M059J (cell line): ENCODE measurements at regions not wholly inside any gene's neighbourhood (a gene's known extent, or its start where the extent isn't known, plus 50 kb on each side); places are given as distances from the start of the nearest gene placed in this dataset.
A peak's percentile ranks its signal among the peaks of the same experiment; 100 is the strongest.
"Not testable (repeated sequence)": the region's sequence is repeated elsewhere in the genome, so short reads cannot be mapped to it uniquely, and the experiment has no call there.

ENCODE experiments used
- DNase-seq: peaks from one replicate; pipeline ENCODE4 v3.0.0-alpha.2; 2012; ENCODE audit warnings: low read depth

GRCh38 chr15:79539401-79539800 lies 107.3 kb downstream of the MINAR1 start:
- peak; percentile 18 for DNase-seq

GRCh38 chr15:79540551-79540950 lies 108.4 kb downstream of the MINAR1 start:
- no peak for DNase-seq

GRCh38 chr15:79541196-79541595 lies 109.1 kb downstream of the MINAR1 start:
- DNase-seq: no peak

- no peak for DNase-seq
Measured at GRCh38 chr15:79543097-79543496, 111.0 kb downstream of the MINAR1 start.

- no peak for DNase-seq
Measured at GRCh38 chr15:79549196-79549595, 117.1 kb downstream of the MINAR1 start.

- no peak for DNase-seq
Measured at GRCh38 chr15:79560384-79560783, 128.2 kb downstream of the MINAR1 start.

GRCh38 chr15:79561982-79562381 lies 129.8 kb downstream of the MINAR1 start:
- DNase-seq: no peak

GRCh38 chr15:79562403-79562815 lies 130.3 kb downstream of the MINAR1 start:
- DNase-seq: peak; percentile 10

GRCh38 chr15:79562899-79563298 lies 130.8 kb downstream of the MINAR1 start:
- peak; percentile 7 for DNase-seq

GRCh38 chr15:79570004-79570403 lies 137.9 kb downstream of the MINAR1 start:
- no peak for DNase-seq

- no peak for DNase-seq
Measured at GRCh38 chr15:79572691-79573404, 140.7 kb downstream of the MINAR1 start.

GRCh38 chr15:79574431-79575273 lies 142.5 kb downstream of the MINAR1 start:
- not testable (repeated sequence) for DNase-seq

GRCh38 chr15:79582650-79583049 lies 150.5 kb downstream of the MINAR1 start:
- no peak for DNase-seq

- DNase-seq: no peak
Measured at GRCh38 chr15:79592126-79592525, 160.0 kb downstream of the MINAR1 start.

- DNase-seq: peak; percentile 5
Measured at GRCh38 chr15:79593119-79593869, 161.2 kb downstream of the MINAR1 start.

- no peak for DNase-seq
Measured at GRCh38 chr15:79595306-79595705, 163.2 kb downstream of the MINAR1 start.

GRCh38 chr15:79595995-79596622 lies 164.0 kb downstream of the MINAR1 start:
- DNase-seq: peak; percentile 81

GRCh38 chr15:79598639-79599038 lies 166.5 kb downstream of the MINAR1 start:
- peak; percentile 8 for DNase-seq

- no peak for DNase-seq
Measured at GRCh38 chr15:79601405-79602086, 169.4 kb downstream of the MINAR1 start.

- DNase-seq: no peak
Measured at GRCh38 chr15:79602180-79602579, 170.0 kb downstream of the MINAR1 start.

- no peak for DNase-seq
Measured at GRCh38 chr15:79602731-79603130, 170.6 kb downstream of the MINAR1 start.
